Brain microvascular endothelial cell (primary cell): ENCODE measurements at regions not wholly inside any gene's neighbourhood (a gene's known extent, or its start where the extent isn't known, plus 50 kb on each side); places are given as distances from the start of the nearest gene placed in this dataset.

Experiments
- DNase-seq: peaks from one replicate; pipeline ENCODE4 v3.0.0-alpha.2; 2020
- H3K27ac ChIP-seq: fragments of 250-450 bp; sonication (Bioruptor Pico); 2 replicates; pipeline ENCODE4 v1.5.1; 2020; ENCODE audit warnings: mild to moderate bottlenecking, moderate library complexity
- H3K27me3 ChIP-seq: fragments of 250-450 bp; sonication (Bioruptor Pico); replicated peaks from 2 replicates; pipeline ENCODE4 v1.5.1; 2020; ENCODE audit warnings: mild to moderate bottlenecking
- H3K36me3 ChIP-seq: fragments of 250-450 bp; sonication (Bioruptor Pico); replicated peaks from 2 replicates; pipeline ENCODE4 v1.5.1; 2020; ENCODE audit warnings: mild to moderate bottlenecking
- H3K4me3 ChIP-seq: 2 replicates; pipeline ENCODE4 v1.5.1; 2011; ENCODE audit warnings: low read depth, mild to moderate bottlenecking, control low read depth, low read length, moderate library complexity
- CTCF ChIP-seq: IDR thresholded peaks from 2 replicates; pipeline ENCODE4 v1.5.1; 2011; ENCODE audit warnings: low read depth, mild to moderate bottlenecking, moderate library complexity, low read length, control low read depth, inconsistent platforms; ENCODE audit errors: missing control alignments
- in situ Hi-C: cut with HindIII; loops from 2 replicates; pipeline ENCODE4 v1.10.0; 2017; ENCODE audit warnings: low sequenced_read_pairs, low pct_ligation_motif_present

GRCh38 chr20:54716174-54716747, 240.9 kb downstream of the DOK5 start:
- Histone ChIP-seq H3K4me3 (no peak overlapping the region), H3K27me3 (no peaks in the 10 kb centered on the region), H3K36me3 (no peaks in the 10 kb centered on the region), H3K27ac (no peak overlapping the region)
- in situ Hi-C loops = no loop called here
- DNase-seq = no peak
- TF ChIP-seq CTCF = no peak

- in situ Hi-C loops = no loop called here
- Histone ChIP-seq H3K27me3 (no peaks in the 10 kb centered on the region), H3K4me3 (no peak overlapping the region), H3K27ac (no peak overlapping the region), H3K36me3 (no peaks in the 10 kb centered on the region)
- TF ChIP-seq CTCF = no peak
- no peak for DNase-seq
Measured at GRCh38 chr20:54714817-54715216, 239.4 kb downstream of the DOK5 start.

- Histone ChIP-seq H3K36me3 (no peaks in the 10 kb centered on the region), H3K27ac (no peak overlapping the region), H3K4me3 (no peak overlapping the region), H3K27me3 (no peaks in the 10 kb centered on the region)
- no peak for DNase-seq
- in situ Hi-C loops = no loop called here
- TF ChIP-seq CTCF = no peak
Measured at GRCh38 chr20:54713727-54714126, 238.3 kb downstream of the DOK5 start.

GRCh38 chr20:54711071-54711470, 235.7 kb downstream of the DOK5 start:
- Histone ChIP-seq H3K36me3 (no peaks in the 10 kb centered on the region), H3K27ac (no peak overlapping the region), H3K27me3 (no peaks in the 10 kb centered on the region), H3K4me3 (no peak overlapping the region)
- in situ Hi-C loops = no loop called here
- no peak for DNase-seq
- TF ChIP-seq CTCF = no peak

- no peaks in the 10 kb centered on the region for H3K36me3 ChIP-seq
- no peak overlapping the region for H3K4me3 ChIP-seq
- TF ChIP-seq CTCF = no peak
- DNase-seq = no peak
- no peaks in the 10 kb centered on the region for H3K27me3 ChIP-seq
- in situ Hi-C loops = no loop called here
- no peak overlapping the region for H3K27ac ChIP-seq
Measured at GRCh38 chr20:54710341-54710740, 234.9 kb downstream of the DOK5 start.

- H3K4me3 ChIP-seq = no peak overlapping the region
- H3K27ac ChIP-seq = no peak overlapping the region
- no peak for DNase-seq
- in situ Hi-C loops = no loop called here
- no peaks in the 10 kb centered on the region for H3K27me3 ChIP-seq
- H3K36me3 ChIP-seq = no peaks in the 10 kb centered on the region
- TF ChIP-seq CTCF = no peak
Measured at GRCh38 chr20:54708229-54708628, 232.8 kb downstream of the DOK5 start.
